ENCODE measurements at regions not wholly inside any gene's neighbourhood (a gene's known extent, or its start where the extent isn't known, plus 50 kb on each side); places are given as distances from the start of the nearest gene placed in this dataset.

DNA sequence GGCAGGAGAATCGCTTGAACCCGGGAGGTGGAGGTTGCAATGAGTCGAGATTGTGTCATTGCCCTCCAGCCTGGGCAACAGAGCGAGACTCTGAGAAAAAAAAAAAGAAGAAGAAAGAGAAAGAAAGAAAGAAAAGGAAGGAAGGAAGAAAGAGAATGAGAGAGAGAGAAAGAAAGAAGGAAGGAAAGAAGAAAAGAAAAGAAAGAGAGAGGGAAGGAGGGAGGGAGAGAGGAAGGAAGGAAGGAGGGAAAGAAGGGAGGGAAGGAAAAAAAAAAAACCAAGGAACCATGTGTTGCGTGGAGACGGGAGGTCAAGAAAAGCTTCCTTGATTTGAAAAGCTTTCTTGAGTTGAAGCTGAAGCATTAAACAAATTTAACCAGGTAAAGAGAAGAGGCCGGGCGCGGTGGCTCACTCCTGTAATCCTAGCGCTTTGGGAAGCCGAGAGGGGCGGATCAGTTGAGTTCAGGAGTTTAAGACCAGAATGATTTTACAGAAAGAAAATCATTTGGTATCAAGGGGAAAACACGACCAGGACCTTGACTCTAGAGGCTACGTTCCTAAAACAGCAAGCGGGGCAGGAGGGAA lies 90.5 kb upstream of the PRSS16 start:
- CTCF ChIA-PET: interaction anchor here (0.6 kb wide), 1 partner anchor 63 kb away, joined by 3 read pairs; no protein-coding TSS in a partner anchor
- POLR2A ChIA-PET: interaction anchor here (1.2 to 3.2 kb wide), 3 partner anchors 10 to 653 kb away, joined by 3 to 30 read pairs (median 4); a partner anchor contains a TSS
- TF ChIP-seq ZNF384 (IDR thresholded peaks at IDR 0.05) (peak; percentile 81), ARNT (IDR thresholded peaks at IDR 0.05) (no peak)

DNA sequence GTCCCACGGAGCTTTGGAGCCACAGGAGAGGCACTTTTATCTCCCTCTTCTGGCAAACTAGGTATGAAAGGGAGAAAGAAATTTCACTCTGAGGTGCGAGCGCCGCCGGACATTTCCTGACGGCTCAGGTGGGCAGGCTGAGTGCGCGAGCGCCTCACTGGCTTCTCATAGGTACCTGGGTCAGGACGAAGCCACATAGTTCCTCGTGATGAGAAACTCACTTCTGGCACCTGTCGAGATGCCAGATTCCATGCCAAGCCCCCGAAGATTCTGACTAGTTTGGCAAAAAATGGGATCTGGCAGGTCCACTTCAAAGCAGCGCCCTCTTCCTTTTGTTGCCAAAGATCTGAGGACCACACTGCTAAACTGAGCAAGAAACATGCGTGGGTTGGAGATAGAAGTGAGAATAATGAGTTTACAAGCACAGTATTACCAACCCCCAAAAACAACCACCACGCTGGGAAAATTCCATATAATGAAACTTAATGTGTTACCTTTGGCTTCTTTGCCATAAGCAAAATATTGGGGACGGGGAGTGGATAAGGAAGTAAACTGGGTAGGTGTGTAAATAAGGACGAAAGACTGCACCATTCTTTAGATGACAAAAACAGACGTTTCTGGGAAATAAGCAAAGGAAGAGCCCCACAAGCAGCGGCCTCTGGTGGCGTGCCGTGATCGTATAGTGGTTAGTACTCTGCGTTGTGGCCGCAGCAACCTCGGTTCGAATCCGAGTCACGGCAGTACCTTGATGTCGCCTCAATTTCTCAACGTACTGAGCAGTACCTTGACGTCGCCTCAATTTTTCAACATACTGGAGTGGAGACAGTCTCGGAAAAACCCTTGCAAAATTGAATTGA lies 89.8 kb upstream of the PRSS16 start:
- peak; percentile 50 for DNase-seq (ENCODE audit: extremely low spot score)
- no peak for TF ChIP-seq BHLHE40 (IDR thresholded peaks at IDR 0.05; ENCODE audit: borderline replicate concordance)
- TF ChIP-seq L3MBTL2 (conservative IDR thresholded peaks at IDR 0.05): peak; percentile 58
- TF ChIP-seq SUZ12 (IDR thresholded peaks at IDR 0.05): no peak
- TF ChIP-seq ELF4 (IDR thresholded peaks at IDR 0.05): no peak
- POLR2A ChIA-PET: interaction anchor here (1.2 to 3.2 kb wide), 3 partner anchors 10 to 652 kb away, joined by 3 to 30 read pairs (median 4); a partner anchor contains a TSS
- CTCF ChIA-PET: interaction anchor here (0.6 kb wide), 1 partner anchor 63 kb away, joined by 3 read pairs; no protein-coding TSS in a partner anchor

More for the DNA sequence above, 90.5 kb upstream of the PRSS16 start:
- DNase-seq (ENCODE audit: extremely low spot score): no peak

DNA sequence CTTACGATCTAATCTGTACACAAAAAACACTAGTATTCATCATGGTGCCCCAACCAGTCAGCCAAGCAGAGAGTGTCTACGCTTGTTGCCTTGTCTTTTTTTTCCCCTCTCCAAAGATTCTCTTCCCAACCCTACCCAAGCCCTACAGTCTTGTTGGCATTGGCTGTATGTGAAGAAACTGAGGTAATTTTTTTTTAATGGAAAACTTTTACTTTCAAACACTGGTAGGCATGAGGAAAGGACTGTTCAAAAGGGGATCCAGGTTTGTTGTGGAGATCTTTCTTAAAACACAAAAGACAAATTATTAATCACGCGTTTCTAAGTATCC lies 89.2 kb upstream of the PRSS16 start:
- ChIA-PET POLR2A (no interaction called here), CTCF (no interaction called here)
- TF ChIP-seq CTBP1 (IDR thresholded peaks at IDR 0.05; ENCODE audit: borderline replicate concordance): no peak
- TF ChIP-seq, protein P1, sequence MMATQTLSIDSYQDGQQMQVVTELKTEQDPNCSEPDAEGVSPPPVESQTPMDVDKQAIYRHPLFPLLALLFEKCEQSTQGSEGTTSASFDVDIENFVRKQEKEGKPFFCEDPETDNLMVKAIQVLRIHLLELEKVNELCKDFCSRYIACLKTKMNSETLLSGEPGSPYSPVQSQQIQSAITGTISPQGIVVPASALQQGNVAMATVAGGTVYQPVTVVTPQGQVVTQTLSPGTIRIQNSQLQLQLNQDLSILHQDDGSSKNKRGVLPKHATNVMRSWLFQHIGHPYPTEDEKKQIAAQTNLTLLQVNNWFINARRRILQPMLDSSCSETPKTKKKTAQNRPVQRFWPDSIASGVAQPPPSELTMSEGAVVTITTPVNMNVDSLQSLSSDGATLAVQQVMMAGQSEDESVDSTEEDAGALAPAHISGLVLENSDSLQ (IDR thresholded peaks at IDR 0.05): no peak
- TF ChIP-seq ZNF384 (IDR thresholded peaks at IDR 0.05): no peak
- TF ChIP-seq SUZ12 (IDR thresholded peaks at IDR 0.05): no peak
- no peak for TF ChIP-seq LEF1 (IDR thresholded peaks at IDR 0.05; ENCODE audit: borderline replicate concordance)
- no peak for TF ChIP-seq HDGF (IDR thresholded peaks at IDR 0.05; ENCODE audit: borderline replicate concordance)
- no peak for DNase-seq (ENCODE audit: extremely low spot score)

DNA sequence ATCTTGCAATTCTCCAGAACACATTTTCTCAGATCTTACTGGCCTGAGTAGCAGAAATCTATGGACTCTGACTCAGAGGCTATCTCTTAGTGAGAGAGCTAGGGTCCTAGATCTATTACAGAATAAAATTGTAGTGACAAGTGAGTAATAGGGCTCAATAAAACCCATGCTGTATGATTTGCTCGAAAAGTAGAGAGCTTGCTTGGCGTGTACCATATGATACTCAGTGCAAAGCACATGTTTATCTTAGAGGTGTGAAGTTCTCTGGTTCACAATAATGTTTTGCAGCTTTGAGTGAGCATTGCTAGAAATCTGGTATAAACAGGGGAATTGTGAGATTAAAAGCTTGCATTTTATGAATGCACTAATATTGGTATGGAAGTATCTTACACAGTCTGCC lies 87.8 kb upstream of the PRSS16 start:
- ChIA-PET POLR2A (interaction anchor here (3.0 kb wide), 1 partner anchor 12 kb away, joined by 16 read pairs; a partner anchor contains a TSS), CTCF (interaction anchor here (0.6 to 1.0 kb wide), 3 partner anchors 10 to 29 kb away, joined by 3 to 4 read pairs (median 3); no protein-coding TSS in a partner anchor)
- DNase-seq (ENCODE audit: extremely low spot score): no peak
- TF ChIP-seq L3MBTL2 (conservative IDR thresholded peaks at IDR 0.05): peak; percentile 40; the same call in 1 of the 2 replicates
- no peak for TF ChIP-seq SP1 (IDR thresholded peaks at IDR 0.05)

DNA sequence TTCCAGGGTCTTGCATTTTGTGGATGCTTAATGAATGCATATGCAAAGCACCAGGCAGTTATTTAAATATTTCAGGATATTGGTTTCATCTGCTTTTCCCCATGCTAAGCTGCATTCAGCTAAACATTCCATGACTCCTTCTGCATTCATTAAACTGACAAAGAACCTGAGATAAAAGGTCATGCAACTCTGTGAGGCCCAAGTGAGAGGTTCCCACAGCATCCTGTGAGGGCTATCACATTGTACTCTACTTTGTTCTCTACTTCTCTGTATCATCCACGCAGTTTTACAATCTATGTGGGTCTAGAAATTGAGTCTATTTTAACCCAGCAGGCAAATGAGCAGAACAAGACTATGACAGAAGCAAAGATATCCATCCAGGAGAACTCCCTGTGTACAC lies 86.4 kb upstream of the PRSS16 start:
- POLR2A ChIA-PET: interaction anchor here (3.0 kb wide), 1 partner anchor 14 kb away, joined by 16 read pairs; a partner anchor contains a TSS
- DNase-seq (ENCODE audit: extremely low spot score): no peak
- TF ChIP-seq SUZ12 (IDR thresholded peaks at IDR 0.05): no peak
- TF ChIP-seq ZNF384 (IDR thresholded peaks at IDR 0.05): no peak
- no peak for TF ChIP-seq FOXK2 (IDR thresholded peaks at IDR 0.05)
- no peak for TF ChIP-seq LEF1 (IDR thresholded peaks at IDR 0.05; ENCODE audit: borderline replicate concordance)
- no peak for TF ChIP-seq ARNT (IDR thresholded peaks at IDR 0.05)
- no peak for TF ChIP-seq CTBP1 (IDR thresholded peaks at IDR 0.05; ENCODE audit: borderline replicate concordance)
- CTCF ChIA-PET: interaction anchor here (0.6 kb wide), 1 partner anchor 612 kb away, joined by 5 read pairs; no protein-coding TSS in a partner anchor

DNA sequence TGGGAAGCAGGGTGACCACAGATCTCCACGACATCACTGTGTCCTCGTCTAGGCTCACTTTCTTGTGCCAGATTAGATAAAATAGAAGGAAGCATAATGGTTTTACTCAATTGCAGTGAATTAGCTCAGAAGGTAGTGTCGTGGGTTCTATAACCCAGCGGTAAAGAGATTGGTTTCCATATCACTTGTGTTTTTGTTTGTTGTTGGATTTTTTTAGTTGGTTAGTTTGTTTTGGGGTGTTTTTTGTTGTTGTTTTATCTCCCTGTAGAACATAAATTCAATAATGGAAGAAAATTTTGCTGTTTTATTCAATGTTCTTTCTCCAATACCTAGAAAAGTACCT lies 85.9 kb upstream of the PRSS16 start:
- DNase-seq (ENCODE audit: extremely low spot score): no peak
- ChIA-PET CTCF (interaction anchor here (0.6 kb wide), 1 partner anchor 611 kb away, joined by 5 read pairs; no protein-coding TSS in a partner anchor), POLR2A (interaction anchor here (3.0 kb wide), 1 partner anchor 14 kb away, joined by 16 read pairs; a partner anchor contains a TSS)
- TF ChIP-seq ELF4 (IDR thresholded peaks at IDR 0.05) (no peak), NFRKB (IDR thresholded peaks at IDR 0.05) (no peak), CTBP1 (IDR thresholded peaks at IDR 0.05; ENCODE audit: borderline replicate concordance) (no peak), LEF1 (IDR thresholded peaks at IDR 0.05; ENCODE audit: borderline replicate concordance) (no peak), L3MBTL2 (conservative IDR thresholded peaks at IDR 0.05) (no peak), SUZ12 (IDR thresholded peaks at IDR 0.05) (no peak), TARDBP (IDR thresholded peaks at IDR 0.05) (no peak), FOXA1 (IDR thresholded peaks at IDR 0.05) (no peak), FOXK2 (IDR thresholded peaks at IDR 0.05) (no peak), ARNT (IDR thresholded peaks at IDR 0.05) (no peak), SP1 (IDR thresholded peaks at IDR 0.05) (no peak), BHLHE40 (IDR thresholded peaks at IDR 0.05; ENCODE audit: borderline replicate concordance) (no peak), HDGF (IDR thresholded peaks at IDR 0.05; ENCODE audit: borderline replicate concordance) (no peak), FOXM1 (IDR thresholded peaks at IDR 0.05; ENCODE audit: borderline replicate concordance) (no peak), ZNF384 (IDR thresholded peaks at IDR 0.05) (no peak)
- TF ChIP-seq, protein P1 (IDR thresholded peaks at IDR 0.05): no peak

DNA sequence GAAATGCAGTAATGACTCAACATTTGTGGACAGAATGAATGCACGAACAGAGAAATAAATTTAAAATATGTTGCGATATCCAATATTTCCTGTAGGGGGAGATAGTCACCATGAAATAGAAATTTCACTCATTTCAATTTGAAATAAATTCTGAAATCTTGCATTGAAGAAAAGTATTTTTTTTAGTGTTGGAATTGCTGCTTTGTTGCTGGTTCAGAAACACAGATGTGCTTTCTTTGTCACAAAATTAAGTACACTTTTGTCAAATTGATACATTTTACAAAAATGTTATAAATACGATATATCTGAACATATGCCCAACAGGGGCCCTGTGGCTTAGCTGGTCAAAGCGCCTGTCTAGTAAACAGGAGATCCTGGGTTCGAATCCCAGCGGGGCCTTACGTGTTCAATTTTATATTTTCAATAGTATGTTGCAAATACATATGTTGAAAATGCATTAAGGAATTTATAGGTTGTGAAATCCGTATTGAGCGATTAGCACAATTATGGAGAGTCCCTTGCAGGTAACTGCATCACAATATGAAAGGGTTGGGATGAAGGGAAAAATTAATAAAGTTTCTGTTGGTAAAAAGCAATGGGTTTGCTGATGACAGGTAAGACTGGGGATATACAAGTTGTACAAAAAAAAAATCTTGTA lies 85.4 kb upstream of the PRSS16 start:
- TF ChIP-seq BHLHE40 (IDR thresholded peaks at IDR 0.05; ENCODE audit: borderline replicate concordance): no peak
- TF ChIP-seq FOXK2 (IDR thresholded peaks at IDR 0.05): no peak
- TF ChIP-seq FOXM1 (IDR thresholded peaks at IDR 0.05; ENCODE audit: borderline replicate concordance): no peak
- no peak for TF ChIP-seq FOXA1 (IDR thresholded peaks at IDR 0.05)
- no peak for TF ChIP-seq ARNT (IDR thresholded peaks at IDR 0.05)
- peak; percentile 35; the same call in 1 of the 2 replicates for TF ChIP-seq ELF4 (IDR thresholded peaks at IDR 0.05)
- POLR2A ChIA-PET: interaction anchor here (0.9 to 2.1 kb wide), 2 partner anchors 16 to 732 kb away, joined by 3 to 6 read pairs; no protein-coding TSS in a partner anchor
- peak; percentile 20 for DNase-seq (ENCODE audit: extremely low spot score)
- CTCF ChIA-PET: interaction anchor here (0.6 kb wide), 1 partner anchor 1172 kb away, joined by 6 read pairs; no protein-coding TSS in a partner anchor
